Smooth muscle cell (in vitro differentiated cells): ENCODE measurements at regions not wholly inside any gene's neighbourhood (a gene's known extent, or its start where the extent isn't known, plus 50 kb on each side); places are given as distances from the start of the nearest gene placed in this dataset.
"Not testable (repeated sequence)": the region's sequence is repeated elsewhere in the genome, so short reads cannot be mapped to it uniquely, and the experiment has no call there.

ENCODE experiments used
- DNase-seq: peaks from one replicate; lab custom pipeline; 2025; ENCODE audit not compliant: unreplicated experiment; lab: John Stamatoyannopoulos, UW
- H2AFZ ChIP-seq: fragments of 200-600 bp; sonication (generic); 2 replicates; pipeline ENCODE4 v1.6.0; 2016; ENCODE audit warnings: antibody characterized with exemption, low read depth, mild to moderate bottlenecking
- H3F3A ChIP-seq: fragments of 200-600 bp; sonication (generic); 2 replicates; pipeline ENCODE4 v1.6.0; 2017; ENCODE audit warnings: antibody characterized with exemption, low read depth
- H3K27ac ChIP-seq: fragments of 200-600 bp; sonication (generic); 2 replicates; pipeline ENCODE4 v1.5.1; 2016; ENCODE audit warnings: low read depth, mild to moderate bottlenecking
- H3K27me3 ChIP-seq: fragments of 200-600 bp; sonication (generic); 2 replicates; pipeline ENCODE4 v1.6.1; 2016; ENCODE audit warnings: low read depth, mild to moderate bottlenecking
- H3K36me3 ChIP-seq: fragments of 200-600 bp; sonication (generic); 2 replicates; pipeline ENCODE4 v1.5.1; 2016; ENCODE audit warnings: low read depth
- H3K4me1 ChIP-seq: fragments of 200-600 bp; sonication (generic); 2 replicates; pipeline ENCODE4 v1.5.1; 2016; ENCODE audit warnings: low read depth
- H3K4me2 ChIP-seq: fragments of 200-600 bp; sonication (generic); 2 replicates; pipeline ENCODE4 v1.6.0; 2016; ENCODE audit warnings: mild to moderate bottlenecking
- H3K4me3 ChIP-seq: fragments of 200-600 bp; sonication (generic); 2 replicates; pipeline ENCODE4 v1.5.1; 2016; ENCODE audit warnings: mild to moderate bottlenecking
- H3K79me2 ChIP-seq: fragments of 200-600 bp; sonication (generic); 2 replicates; pipeline ENCODE4 v1.6.0; 2016; ENCODE audit warnings: low read depth, mild to moderate bottlenecking
- H3K9ac ChIP-seq: fragments of 200-600 bp; sonication (generic); 2 replicates; pipeline ENCODE4 v1.6.0; 2016; ENCODE audit warnings: low read depth
- H3K9me3 ChIP-seq: fragments of 200-600 bp; sonication (generic); replicated peaks from 2 replicates; pipeline ENCODE4 v1.5.1; 2016; ENCODE audit warnings: low read depth
- H4K20me1 ChIP-seq: fragments of 200-600 bp; sonication (generic); 2 replicates; pipeline ENCODE4 v1.6.0; 2016; ENCODE audit warnings: low read depth
- WGBS: methylation state at CpG from one replicate; pipeline ENCODE4 v1.1.7; 2016; ENCODE audit warnings: low lambda C conversion rate; 5-methylcytosine and 5-hydroxymethylcytosine counted together
- TF ChIP-seq, protein P1 (sequence below): fragments of 200-600 bp; sonication (generic); IDR thresholded peaks from 2 replicates; pipeline ENCODE4 v1.5.1; 2017; ENCODE audit warnings: borderline replicate concordance, mild to moderate bottlenecking, antibody characterized with exemption; ENCODE audit not compliant: insufficient read depth, poor library complexity, severe bottlenecking

DNA sequence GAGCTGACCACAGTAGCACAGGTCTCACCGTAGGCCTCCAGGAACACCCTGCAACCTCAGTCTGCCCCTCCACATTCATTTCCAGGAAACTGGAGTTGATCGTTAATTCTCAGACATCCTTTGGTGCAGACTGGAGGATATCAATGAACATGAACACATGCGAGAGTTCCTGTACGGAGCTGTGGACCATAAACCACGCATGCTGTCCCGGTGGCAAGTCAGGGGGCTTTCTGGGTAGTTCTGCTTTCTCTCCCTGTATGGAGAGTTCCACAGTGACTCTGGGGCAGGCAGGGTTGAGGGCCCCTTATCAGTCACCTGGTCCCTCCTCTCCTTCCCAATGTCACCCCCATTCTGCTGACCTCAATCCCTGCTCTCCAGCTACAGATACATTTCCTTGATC, 55.5 kb upstream of the URI1 start:
- Histone ChIP-seq H3K27ac (no peak overlapping the region), H3K4me1 (no peaks in the 10 kb centered on the region), H3K9ac (no peak overlapping the region), H3K36me3 (no peaks in the 10 kb centered on the region), H3K79me2 (no peaks in the 10 kb centered on the region), H2AFZ (no peak overlapping the region), H3K27me3 (peaks cover 4% of the 10 kb centered on the region), H3F3A (no peaks in the 10 kb centered on the region), H4K20me1 (no peaks in the 10 kb centered on the region), H3K4me2 (no peak overlapping the region), H3K9me3 (no peaks in the 10 kb centered on the region), H3K4me3 (no peak overlapping the region)
- 90% methylated on average over 6 of the region's 6 CpGs for WGBS
- DNase-seq = no peak
- TF ChIP-seq, protein P1, sequence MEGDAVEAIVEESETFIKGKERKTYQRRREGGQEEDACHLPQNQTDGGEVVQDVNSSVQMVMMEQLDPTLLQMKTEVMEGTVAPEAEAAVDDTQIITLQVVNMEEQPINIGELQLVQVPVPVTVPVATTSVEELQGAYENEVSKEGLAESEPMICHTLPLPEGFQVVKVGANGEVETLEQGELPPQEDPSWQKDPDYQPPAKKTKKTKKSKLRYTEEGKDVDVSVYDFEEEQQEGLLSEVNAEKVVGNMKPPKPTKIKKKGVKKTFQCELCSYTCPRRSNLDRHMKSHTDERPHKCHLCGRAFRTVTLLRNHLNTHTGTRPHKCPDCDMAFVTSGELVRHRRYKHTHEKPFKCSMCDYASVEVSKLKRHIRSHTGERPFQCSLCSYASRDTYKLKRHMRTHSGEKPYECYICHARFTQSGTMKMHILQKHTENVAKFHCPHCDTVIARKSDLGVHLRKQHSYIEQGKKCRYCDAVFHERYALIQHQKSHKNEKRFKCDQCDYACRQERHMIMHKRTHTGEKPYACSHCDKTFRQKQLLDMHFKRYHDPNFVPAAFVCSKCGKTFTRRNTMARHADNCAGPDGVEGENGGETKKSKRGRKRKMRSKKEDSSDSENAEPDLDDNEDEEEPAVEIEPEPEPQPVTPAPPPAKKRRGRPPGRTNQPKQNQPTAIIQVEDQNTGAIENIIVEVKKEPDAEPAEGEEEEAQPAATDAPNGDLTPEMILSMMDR = no peak

DNA sequence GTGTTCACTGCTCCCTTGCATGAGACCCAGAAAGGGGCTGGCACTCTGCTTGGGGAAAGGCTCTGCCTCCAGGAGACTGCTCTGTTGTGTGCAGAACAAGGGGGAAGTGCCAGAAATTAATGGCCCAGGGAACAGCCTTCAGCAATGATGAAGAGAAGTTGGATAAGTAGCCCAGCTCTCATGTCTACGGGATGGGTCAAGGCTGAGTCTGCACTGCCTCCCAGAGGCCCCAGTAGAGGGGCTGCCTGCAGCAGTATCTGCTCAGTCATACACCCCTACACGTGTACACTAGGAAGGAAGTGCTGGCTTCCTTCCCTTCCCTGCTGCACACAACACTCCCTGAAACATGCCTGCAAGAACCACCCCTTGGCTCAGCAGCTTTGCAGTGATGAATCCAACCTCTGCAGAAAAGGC, 54.6 kb upstream of the URI1 start:
- Histone ChIP-seq H3K27ac (no peak overlapping the region), H3K79me2 (no peaks in the 10 kb centered on the region), H2AFZ (no peak overlapping the region), H3K4me2 (no peak overlapping the region), H3K4me1 (no peaks in the 10 kb centered on the region), H4K20me1 (no peaks in the 10 kb centered on the region), H3K9me3 (no peaks in the 10 kb centered on the region), H3K9ac (no peak overlapping the region), H3K4me3 (no peak overlapping the region), H3F3A (no peaks in the 10 kb centered on the region), H3K27me3 (peaks cover 4% of the 10 kb centered on the region), H3K36me3 (no peaks in the 10 kb centered on the region)
- no peak for DNase-seq
- 31% methylated on average over 2 of the region's 2 CpGs for WGBS
- TF ChIP-seq, protein P1 = no peak

DNA sequence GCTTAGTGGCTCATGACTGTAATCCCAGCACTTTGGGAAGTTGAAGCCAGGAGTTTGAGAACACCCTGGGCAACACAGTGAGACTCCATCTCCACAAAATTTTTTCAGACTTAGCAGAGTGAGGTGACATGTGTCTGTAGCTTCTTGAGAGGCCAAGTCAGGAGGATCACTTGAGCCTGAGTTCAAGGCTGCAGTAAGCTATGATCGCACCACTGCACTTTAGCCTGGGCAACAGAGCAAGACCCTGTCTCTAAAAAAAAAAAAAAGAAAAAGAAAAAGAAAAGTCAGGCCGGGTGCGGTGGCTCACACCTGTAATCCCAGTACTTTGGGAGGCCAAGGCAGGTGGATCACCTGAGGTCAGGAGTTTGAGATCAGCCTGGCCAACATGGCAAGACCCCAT, 54.0 kb upstream of the URI1 start:
- H3K27ac ChIP-seq, DNase-seq, H3K9ac ChIP-seq, H3K4me2 ChIP-seq, H2AFZ ChIP-seq, H3K36me3 ChIP-seq, H3K9me3 ChIP-seq, H3K27me3 ChIP-seq, H3F3A ChIP-seq, H4K20me1 ChIP-seq, H3K4me1 ChIP-seq, H3K4me3 ChIP-seq, H3K79me2 ChIP-seq: not testable (repeated sequence)
- 96% methylated on average over 3 of the region's 3 CpGs for WGBS

DNA sequence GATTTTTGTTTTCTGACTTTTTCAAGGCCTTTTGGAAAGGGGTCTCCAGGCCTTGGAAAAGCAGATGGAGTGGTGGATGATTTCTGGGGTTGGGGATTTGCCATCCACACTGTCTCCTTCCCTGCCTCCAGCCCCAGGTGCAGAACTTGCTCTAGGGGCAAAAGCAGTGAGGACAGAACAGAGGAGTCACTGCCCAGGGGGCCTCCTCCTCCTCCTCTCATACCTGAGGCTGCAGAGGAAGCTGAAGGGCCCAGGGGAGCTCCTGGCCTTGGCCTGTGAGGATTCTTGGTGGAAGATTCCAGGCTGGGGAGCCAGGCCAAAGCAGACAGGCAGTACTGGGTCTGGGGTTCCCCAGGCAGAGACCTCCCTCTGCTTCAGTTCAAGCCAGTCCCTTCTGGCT, 52.3 kb upstream of the URI1 start:
- no peak overlapping the region for H3K27ac ChIP-seq
- H3K4me1 ChIP-seq = no peaks in the 10 kb centered on the region
- no peaks in the 10 kb centered on the region for H4K20me1 ChIP-seq
- TF ChIP-seq, protein P1 = no peak
- no peak overlapping the region for H3K4me2 ChIP-seq
- H3K9ac ChIP-seq = no peak overlapping the region
- peaks cover under 1% of the 10 kb centered on the region for H3K27me3 ChIP-seq
- H3K4me3 ChIP-seq = no peak overlapping the region
- H2AFZ ChIP-seq = no peak overlapping the region
- no peaks in the 10 kb centered on the region for H3K36me3 ChIP-seq
- H3K9me3 ChIP-seq = no peaks in the 10 kb centered on the region
- no peaks in the 10 kb centered on the region for H3F3A ChIP-seq
- no peak for DNase-seq
- no peaks in the 10 kb centered on the region for H3K79me2 ChIP-seq
